ENCODE measurements at regions not wholly inside any gene's neighbourhood (a gene's known extent, or its start where the extent isn't known, plus 50 kb on each side); places are given as distances from the start of the nearest gene placed in this dataset.

DNA sequence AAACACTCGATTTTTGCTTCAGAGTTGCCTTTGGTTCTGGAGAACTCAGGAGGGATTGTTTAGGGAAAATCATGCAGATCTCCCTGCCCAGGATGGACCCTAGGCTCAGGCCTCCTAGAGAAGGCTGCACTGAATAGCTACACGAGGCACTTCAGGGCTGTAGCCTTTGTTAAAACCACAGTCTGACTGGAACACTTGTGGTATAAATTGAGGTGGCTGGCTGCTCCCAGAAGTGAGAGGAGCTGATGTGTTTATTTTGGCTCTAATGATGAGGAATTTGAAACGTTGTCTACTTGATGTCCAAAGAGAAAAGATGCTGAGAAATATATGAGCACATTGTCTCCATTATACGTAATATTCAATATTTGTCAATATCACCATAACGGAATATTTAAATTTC lies 762.1 kb upstream of the ARGLU1 start:
- no peaks in the 10 kb centered on the region for H3K4me1 Mint-ChIP-seq
- peaks cover 0 to 6% (median 2%) of the 10 kb centered on the region in 7 donors for H3K9me3 Mint-ChIP-seq
- DNase-seq (no peak), ATAC-seq (ENCODE audit: low read depth in 2 of 2) (no peak)
- no peak overlapping the region for H3K4me3 Mint-ChIP-seq
- H3K27me3 Mint-ChIP-seq: no peaks in the 10 kb centered on the region
- H3K36me3 Mint-ChIP-seq: no peaks in the 10 kb centered on the region
- no peak overlapping the region for H3K27ac Mint-ChIP-seq

DNA sequence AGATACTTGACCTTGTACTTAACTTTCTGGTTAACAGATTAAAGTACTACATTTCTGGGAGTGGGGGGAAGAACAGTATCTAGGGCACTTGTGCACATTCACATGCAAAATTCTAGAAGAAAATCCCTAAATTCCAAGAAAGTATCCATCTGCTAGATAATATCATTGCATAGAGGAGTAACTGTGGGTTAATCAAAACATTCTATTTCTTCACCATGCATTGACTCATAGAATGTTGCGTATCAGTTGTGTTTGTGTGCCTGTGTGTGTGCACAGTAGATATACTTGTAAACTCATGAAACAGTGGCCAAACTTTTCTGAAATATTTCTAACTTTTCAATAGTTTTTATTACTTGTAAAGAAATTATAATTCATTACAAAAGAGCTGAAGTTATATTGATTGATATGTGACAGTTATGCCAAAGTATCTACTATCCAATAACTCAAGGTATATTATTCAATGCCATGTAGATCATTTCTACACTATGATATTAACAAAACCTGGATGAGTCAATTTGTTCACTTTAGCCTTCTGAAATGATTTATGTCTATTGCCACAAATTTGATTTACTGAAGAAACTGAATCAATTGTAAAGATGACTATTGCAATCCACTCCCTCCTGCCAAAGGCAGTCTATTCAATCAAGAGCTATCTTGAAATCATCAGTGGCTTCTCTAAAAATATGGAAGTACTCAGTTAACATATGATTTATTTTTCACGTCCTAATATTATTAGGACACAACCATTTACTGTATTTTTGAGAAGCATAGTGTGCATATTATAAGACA lies 756.7 kb upstream of the ARGLU1 start:
- no peak for DNase-seq
- Mint-ChIP-seq H3K4me1 (no peaks in the 10 kb centered on the region), H3K4me3 (no peak overlapping the region), H3K27ac (no peak overlapping the region), H3K36me3 (no peaks in the 10 kb centered on the region), H3K27me3 (no peaks in the 10 kb centered on the region), H3K9me3 (peaks cover 0 to 6% (median 0%) of the 10 kb centered on the region in 7 donors)
- ATAC-seq (ENCODE audit: low read depth in 2 of 2): no peak

DNA sequence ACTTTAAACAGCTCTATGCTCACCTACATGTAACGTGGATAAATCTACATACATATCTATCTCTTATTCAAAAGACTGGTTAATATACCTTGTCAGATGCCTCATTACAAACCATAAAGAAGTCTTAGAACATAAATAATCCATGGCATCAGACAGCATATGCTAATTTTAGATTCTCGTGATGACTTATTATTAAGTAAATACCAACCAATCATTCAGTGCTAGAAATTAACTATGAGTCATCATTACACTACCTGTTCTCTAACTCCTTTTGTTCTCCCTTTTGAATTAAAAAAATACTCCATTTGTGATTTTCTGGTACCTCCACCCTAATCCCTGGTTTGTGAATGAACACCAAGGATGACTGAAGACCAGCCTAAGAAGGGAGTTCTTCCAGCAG lies 754.3 kb upstream of the ARGLU1 start:
- H3K4me1 Mint-ChIP-seq: no peaks in the 10 kb centered on the region
- H3K9me3 Mint-ChIP-seq: peaks cover 0 to 9% (median 0%) of the 10 kb centered on the region in 7 donors
- peak overlapping the region in 1 of 6 donors; percentile 40 for H3K27ac Mint-ChIP-seq
- no peaks in the 10 kb centered on the region for H3K36me3 Mint-ChIP-seq
- no peak overlapping the region for H3K4me3 Mint-ChIP-seq
- H3K27me3 Mint-ChIP-seq: no peaks in the 10 kb centered on the region
- no peak for ATAC-seq (ENCODE audit: low read depth in 2 of 2)
- no peak for DNase-seq

DNA sequence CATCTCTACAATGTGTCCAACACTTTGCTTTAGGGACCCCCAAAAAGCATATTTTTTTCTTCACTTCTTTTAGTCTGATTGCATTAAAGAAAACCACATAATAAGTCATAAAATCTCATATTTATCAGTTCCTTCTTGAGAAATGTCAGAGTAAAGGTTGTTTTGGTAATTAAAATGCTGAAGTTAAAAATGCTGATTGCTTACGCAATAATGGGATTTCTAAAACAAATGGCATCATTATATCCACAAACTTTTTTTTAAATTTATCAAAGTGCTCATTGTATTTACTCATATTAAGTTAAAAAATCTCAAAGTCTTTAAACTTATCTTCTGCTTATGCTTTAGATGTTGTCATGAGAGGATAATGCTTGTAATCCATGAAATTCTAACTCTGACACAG lies 737.2 kb upstream of the ARGLU1 start:
- Mint-ChIP-seq H3K4me1 (no peaks in the 10 kb centered on the region), H3K27me3 (no peaks in the 10 kb centered on the region), H3K27ac (no peak overlapping the region), H3K9me3 (peaks cover 0 to 10% (median 3%) of the 10 kb centered on the region in 7 donors), H3K36me3 (no peaks in the 10 kb centered on the region), H3K4me3 (no peak overlapping the region)
- ATAC-seq (ENCODE audit: low read depth in 2 of 2) (no peak), DNase-seq (no peak)

- Mint-ChIP-seq H3K9me3 (peaks cover 0 to 5% (median under 1%) of the 10 kb centered on the region in 7 donors), H3K36me3 (no peaks in the 10 kb centered on the region), H3K4me3 (no peak overlapping the region), H3K4me1 (no peaks in the 10 kb centered on the region), H3K27me3 (no peaks in the 10 kb centered on the region), H3K27ac (no peak overlapping the region)
- ATAC-seq (ENCODE audit: low read depth in 2 of 2) (no peak), DNase-seq (no peak)
These were observed 733.9 kb upstream of the ARGLU1 start for GRCh38 chr13:107301724-107302374.

DNA sequence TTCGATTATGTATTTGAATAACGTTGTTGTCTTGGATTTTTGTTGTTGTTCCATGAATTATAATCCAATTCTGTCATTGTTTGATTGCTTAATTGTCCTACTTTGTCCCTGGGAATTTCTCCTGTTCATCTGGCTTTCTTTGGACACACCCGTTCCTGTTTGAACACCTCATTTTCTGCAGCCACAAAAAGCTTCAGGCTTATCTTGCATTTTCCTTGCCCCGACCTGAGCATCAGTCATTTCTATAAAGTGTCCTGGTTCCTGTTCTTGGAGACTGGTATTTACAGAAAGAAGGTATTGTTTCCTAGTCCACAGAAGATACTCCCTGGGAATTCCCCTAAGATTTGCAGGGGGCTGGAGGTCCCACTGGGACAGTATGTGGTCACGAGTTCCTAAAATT lies 731.8 kb upstream of the ARGLU1 start:
- DNase-seq: no peak
- H3K9me3 Mint-ChIP-seq: peaks cover 0 to 8% (median 0%) of the 10 kb centered on the region in 7 donors

GRCh38 chr13:107296804-107297203 lies 728.9 kb upstream of the ARGLU1 start:
- H3K27me3 Mint-ChIP-seq: no peaks in the 10 kb centered on the region
- ATAC-seq (ENCODE audit: low read depth in 2 of 2) (no peak), DNase-seq (no peak)
- H3K27ac Mint-ChIP-seq: no peak overlapping the region
- no peaks in the 10 kb centered on the region for H3K4me1 Mint-ChIP-seq
- no peak overlapping the region for H3K4me3 Mint-ChIP-seq
- peaks cover 0 to 16% (median 0%) of the 10 kb centered on the region in 7 donors for H3K9me3 Mint-ChIP-seq
- H3K36me3 Mint-ChIP-seq: no peaks in the 10 kb centered on the region

More for the DNA sequence above, 731.8 kb upstream of the ARGLU1 start:
- ATAC-seq (ENCODE audit: low read depth in 2 of 2): no peak
- H3K4me1 Mint-ChIP-seq: no peaks in the 10 kb centered on the region
- H3K36me3 Mint-ChIP-seq: no peaks in the 10 kb centered on the region
- H3K27ac Mint-ChIP-seq: no peak overlapping the region
- no peaks in the 10 kb centered on the region for H3K27me3 Mint-ChIP-seq
- no peak overlapping the region for H3K4me3 Mint-ChIP-seq

DNA sequence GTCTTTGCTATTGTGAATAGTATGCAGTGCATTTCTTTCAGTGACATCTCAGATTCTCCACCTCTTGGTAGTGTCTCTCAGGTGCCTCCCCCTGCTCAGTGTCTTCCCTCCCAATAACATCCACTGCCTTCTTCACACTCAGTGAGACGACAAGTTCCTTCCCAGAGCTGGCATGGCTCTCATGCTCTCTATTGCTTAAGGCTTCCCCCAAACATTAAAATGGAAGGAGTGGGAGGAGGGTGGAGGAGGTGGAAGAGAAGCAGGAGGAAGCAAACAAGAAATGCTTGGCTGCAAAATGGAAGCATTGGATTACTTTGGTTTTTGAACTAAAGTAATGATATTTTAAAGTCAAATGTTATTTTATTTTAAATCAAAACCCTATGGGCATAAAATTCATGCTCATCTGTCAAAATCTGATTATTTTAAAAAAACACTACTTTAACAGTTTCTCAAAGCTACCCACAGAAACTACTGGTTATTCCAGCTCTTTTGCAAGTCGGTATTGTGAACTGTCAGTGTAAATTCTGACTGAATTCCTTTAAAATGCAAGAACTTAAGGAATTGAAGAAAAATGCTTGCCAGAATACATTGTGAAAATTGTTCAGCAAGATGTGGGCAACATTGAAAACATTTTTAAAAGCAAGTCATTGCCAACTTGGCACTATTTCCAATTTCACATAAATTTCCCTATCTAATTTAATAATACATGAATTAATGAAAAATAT lies 727.6 kb upstream of the ARGLU1 start:
- H3K4me3 Mint-ChIP-seq: no peak overlapping the region
- no peaks in the 10 kb centered on the region for H3K27me3 Mint-ChIP-seq
- DNase-seq: no peak
- ATAC-seq (ENCODE audit: low read depth in 2 of 2): no peak
- no peaks in the 10 kb centered on the region for H3K4me1 Mint-ChIP-seq
- H3K27ac Mint-ChIP-seq: peak overlapping the region in 1 of 6 donors; percentile 50
- H3K9me3 Mint-ChIP-seq: peaks cover 0 to 16% (median 0%) of the 10 kb centered on the region in 7 donors
- no peaks in the 10 kb centered on the region for H3K36me3 Mint-ChIP-seq

GRCh38 chr13:107293924-107294323 lies 726.0 kb upstream of the ARGLU1 start:
- ATAC-seq (ENCODE audit: low read depth in 2 of 2) (no peak), DNase-seq (no peak)
- Mint-ChIP-seq H3K27ac (no peak overlapping the region), H3K9me3 (peaks cover 0 to 21% (median 4%) of the 10 kb centered on the region in 7 donors), H3K4me3 (no peak overlapping the region), H3K36me3 (no peaks in the 10 kb centered on the region), H3K4me1 (no peaks in the 10 kb centered on the region), H3K27me3 (no peaks in the 10 kb centered on the region)

DNA sequence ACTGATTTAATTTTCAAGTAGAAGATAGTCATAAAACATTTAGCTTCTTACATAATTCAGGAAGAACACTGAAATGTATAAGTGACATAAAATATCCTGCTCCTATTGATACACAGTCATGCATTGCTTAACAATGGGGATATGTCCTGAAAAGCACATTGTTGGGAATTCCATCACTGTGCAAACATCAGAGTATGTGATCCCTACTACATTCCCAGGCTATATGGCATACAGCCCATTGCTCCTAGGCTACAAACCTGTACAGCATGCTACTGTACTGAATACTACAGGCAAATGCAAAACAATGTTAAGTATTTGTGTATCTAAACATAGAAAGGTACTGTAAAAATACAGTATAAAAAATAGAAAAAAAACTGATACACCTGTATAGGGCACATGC lies 723.9 kb upstream of the ARGLU1 start:
- Mint-ChIP-seq H3K36me3 (no peaks in the 10 kb centered on the region), H3K4me1 (no peaks in the 10 kb centered on the region), H3K27me3 (no peaks in the 10 kb centered on the region)

DNA sequence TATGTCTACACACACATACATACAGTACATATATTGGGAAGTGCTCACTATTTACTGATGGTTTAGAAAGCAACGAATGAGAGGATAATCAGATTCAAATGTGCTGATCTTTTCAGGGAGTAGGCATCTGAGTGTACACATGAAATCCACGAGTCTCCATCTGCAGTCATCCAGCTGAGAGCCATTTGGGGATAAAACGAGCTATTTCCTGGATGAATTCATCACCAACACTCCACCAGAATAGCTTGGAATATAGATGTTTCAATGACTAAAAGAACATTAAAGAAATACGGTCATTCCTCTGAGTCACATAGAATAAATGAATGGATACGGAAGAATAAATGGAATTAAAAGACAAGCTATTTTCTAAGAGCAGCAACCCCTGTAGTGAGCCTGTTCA lies 721.6 kb upstream of the ARGLU1 start:
- Mint-ChIP-seq H3K9me3 (peaks cover 0 to 12% (median 5%) of the 10 kb centered on the region in 7 donors), H3K27me3 (no peaks in the 10 kb centered on the region), H3K4me1 (no peaks in the 10 kb centered on the region), H3K27ac (no peak overlapping the region), H3K36me3 (no peaks in the 10 kb centered on the region), H3K4me3 (no peak overlapping the region)
- no peak for DNase-seq
- ATAC-seq (ENCODE audit: low read depth in 2 of 2): no peak

More for the DNA sequence above, 723.9 kb upstream of the ARGLU1 start:
- Mint-ChIP-seq H3K27ac (no peak overlapping the region), H3K4me3 (no peak overlapping the region), H3K9me3 (peaks cover 0 to 21% (median 5%) of the 10 kb centered on the region in 7 donors)
- no peak for ATAC-seq (ENCODE audit: low read depth in 2 of 2)
- no peak for DNase-seq

DNA sequence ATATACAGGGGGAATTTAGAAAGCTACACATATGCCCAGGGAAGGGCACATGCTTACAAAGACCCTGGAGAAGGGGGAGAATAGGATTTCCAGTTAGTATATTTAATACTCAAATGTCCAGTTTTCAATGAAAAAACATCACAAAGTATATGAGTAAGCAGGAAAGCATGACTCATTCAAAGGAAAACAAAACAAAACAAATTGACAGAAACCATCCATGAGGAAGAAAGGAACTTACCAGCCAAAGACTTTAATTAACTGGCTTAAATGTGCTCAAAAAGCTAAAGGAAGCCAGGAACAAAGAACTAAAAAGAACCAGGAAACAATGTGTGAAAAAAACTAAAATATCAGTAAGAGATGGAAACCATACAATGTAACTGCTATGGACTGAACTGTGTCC lies 716.2 kb upstream of the ARGLU1 start:
- ATAC-seq (ENCODE audit: low read depth in 2 of 2): no peak
- H3K36me3 Mint-ChIP-seq: no peaks in the 10 kb centered on the region
- no peak overlapping the region for H3K27ac Mint-ChIP-seq
- DNase-seq: no peak
- peaks cover 1 to 13% (median 5%) of the 10 kb centered on the region in 7 donors for H3K9me3 Mint-ChIP-seq
- H3K4me3 Mint-ChIP-seq: no peak overlapping the region
- no peaks in the 10 kb centered on the region for H3K4me1 Mint-ChIP-seq
- H3K27me3 Mint-ChIP-seq: no peaks in the 10 kb centered on the region

GRCh38 chr13:107277911-107278310 lies 710.0 kb upstream of the ARGLU1 start:
- H3K36me3 Mint-ChIP-seq: no peaks in the 10 kb centered on the region
- no peak overlapping the region for H3K27ac Mint-ChIP-seq
- H3K9me3 Mint-ChIP-seq: peaks cover 0 to 9% (median 3%) of the 10 kb centered on the region in 7 donors
- no peak for ATAC-seq (ENCODE audit: low read depth in 2 of 2)
- no peak overlapping the region for H3K4me3 Mint-ChIP-seq
- no peak for DNase-seq
- H3K4me1 Mint-ChIP-seq: no peaks in the 10 kb centered on the region
- H3K27me3 Mint-ChIP-seq: no peaks in the 10 kb centered on the region

GRCh38 chr13:107276936-107277335 lies 709.0 kb upstream of the ARGLU1 start:
- DNase-seq: no peak
- Mint-ChIP-seq H3K4me3 (no peak overlapping the region), H3K27ac (no peak overlapping the region)

More at GRCh38 chr13:107276936-107277335, 709.0 kb upstream of the ARGLU1 start:
- Mint-ChIP-seq H3K36me3 (no peaks in the 10 kb centered on the region), H3K27me3 (no peaks in the 10 kb centered on the region), H3K9me3 (peaks cover 0 to 9% (median 3%) of the 10 kb centered on the region in 7 donors), H3K4me1 (no peaks in the 10 kb centered on the region)
- ATAC-seq (ENCODE audit: low read depth in 2 of 2): no peak
